PC-9 (cell line): ENCODE measurements at regions not wholly inside any gene's neighbourhood (a gene's known extent, or its start where the extent isn't known, plus 50 kb on each side); places are given as distances from the start of the nearest gene placed in this dataset.

ENCODE experiments used
- CTCF ChIP-seq: fragments of 200-600 bp; sonication (generic); conservative IDR thresholded peaks from 2 replicates; pipeline ENCODE4 v1.6.1; 2017; ENCODE audit warnings: mixed run types, antibody characterized with exemption, mild to moderate bottlenecking, moderate library complexity
- EZH2 ChIP-seq: fragments of 200-600 bp; sonication (generic); IDR thresholded peaks from 2 replicates; pipeline ENCODE4 v1.8.0; 2017; ENCODE audit warnings: antibody characterized with exemption, low read depth

DNA sequence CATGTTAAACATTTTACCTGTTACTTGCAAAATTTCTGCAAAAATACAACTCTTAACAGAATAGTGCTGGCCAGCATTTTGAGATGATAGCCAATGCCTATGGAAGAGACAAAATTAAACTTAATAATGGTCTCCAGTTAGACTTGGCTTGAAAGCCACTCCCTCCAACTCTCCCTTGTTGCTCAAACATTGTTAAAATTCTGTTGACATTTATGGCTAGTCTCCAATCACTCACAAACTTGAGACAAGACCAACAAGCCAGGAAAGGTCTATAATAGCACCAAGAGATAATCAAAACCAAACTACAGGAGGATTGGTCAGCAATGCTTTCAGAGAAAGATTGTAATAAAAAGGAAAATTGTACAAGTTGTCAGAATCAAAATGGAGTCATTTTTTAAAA, 770.7 kb upstream of the NXPH2 start:
- no peak for TF ChIP-seq CTCF
- no peak for TF ChIP-seq EZH2
